GM08714 (cell line): ENCODE measurements at regions not wholly inside any gene's neighbourhood (a gene's known extent, or its start where the extent isn't known, plus 50 kb on each side); places are given as distances from the start of the nearest gene placed in this dataset.
"Not testable (repeated sequence)": the region's sequence is repeated elsewhere in the genome, so short reads cannot be mapped to it uniquely, and the experiment has no call there.

Experiments
- H3K4me3 ChIP-seq: fragments of 200-500 bp; sonication (Bioruptor generic); 2 replicates; pipeline ENCODE4 v1.5.1; 2014; ENCODE audit warnings: mild to moderate bottlenecking, low read length, inconsistent platforms
- ZNF274 ChIP-seq: IDR thresholded peaks from 2 replicates; pipeline ENCODE4 v1.6.1; 2012; ENCODE audit warnings: mild to moderate bottlenecking, low read depth, low read length

- H3K4me3 ChIP-seq: no peak overlapping the region
- TF ChIP-seq ZNF274: no peak
Observed at GRCh38 chr6:85329196-85329595, 120.7 kb upstream of the NT5E start.

GRCh38 chr6:85325811-85326210 lies 124.1 kb upstream of the NT5E start:
- not testable (repeated sequence) for H3K4me3 ChIP-seq

GRCh38 chr6:85323435-85324040 lies 126.3 kb upstream of the NT5E start:
- H3K4me3 ChIP-seq: no peak overlapping the region
- TF ChIP-seq ZNF274: no peak

- no peak overlapping the region for H3K4me3 ChIP-seq
- TF ChIP-seq ZNF274: no peak
Observed at GRCh38 chr6:85322446-85323105, 127.3 kb upstream of the NT5E start.

GRCh38 chr6:85321906-85322305 lies 128.0 kb upstream of the NT5E start:
- no peak overlapping the region for H3K4me3 ChIP-seq
- TF ChIP-seq ZNF274: no peak

GRCh38 chr6:85314586-85314985 lies 135.3 kb upstream of the NT5E start:
- no peak overlapping the region for H3K4me3 ChIP-seq
- TF ChIP-seq ZNF274: no peak

GRCh38 chr6:85300581-85300980 lies 149.3 kb upstream of the NT5E start:
- no peak overlapping the region for H3K4me3 ChIP-seq
- TF ChIP-seq ZNF274: no peak

GRCh38 chr6:85298553-85298952 lies 151.3 kb upstream of the NT5E start:
- no peak for TF ChIP-seq ZNF274
- no peak overlapping the region for H3K4me3 ChIP-seq

- no peak for TF ChIP-seq ZNF274
- H3K4me3 ChIP-seq: no peak overlapping the region
Observed at GRCh38 chr6:85291326-85291725, 158.6 kb upstream of the NT5E start.

GRCh38 chr6:85287654-85288053 lies 162.2 kb upstream of the NT5E start:
- TF ChIP-seq ZNF274: no peak

GRCh38 chr6:85287158-85287557 lies 162.7 kb upstream of the NT5E start:
- H3K4me3 ChIP-seq: no peak overlapping the region
- TF ChIP-seq ZNF274: no peak

More at GRCh38 chr6:85287654-85288053, 162.2 kb upstream of the NT5E start:
- no peak overlapping the region for H3K4me3 ChIP-seq

GRCh38 chr6:85286507-85286906 lies 163.4 kb upstream of the NT5E start:
- H3K4me3 ChIP-seq: not testable (repeated sequence)

GRCh38 chr6:85285934-85286333 lies 163.9 kb upstream of the NT5E start:
- no peak overlapping the region for H3K4me3 ChIP-seq
- TF ChIP-seq ZNF274: no peak

- no peak for TF ChIP-seq ZNF274
- H3K4me3 ChIP-seq: no peak overlapping the region
Observed at GRCh38 chr6:85285114-85285513, 164.8 kb upstream of the NT5E start.

GRCh38 chr6:85283436-85283835 lies 166.4 kb upstream of the NT5E start:
- TF ChIP-seq ZNF274: no peak
- H3K4me3 ChIP-seq: no peak overlapping the region
